HFFc6 (cell line): ENCODE measurements at regions not wholly inside any gene's neighbourhood (a gene's known extent, or its start where the extent isn't known, plus 50 kb on each side); places are given as distances from the start of the nearest gene placed in this dataset.

Experiments used
- DNase-seq: peaks from one replicate; pipeline ENCODE4 v3.0.0-alpha.2; 2018
- H3K27ac Mint-ChIP-seq: 2 replicates; pipeline ENCODE4 v1.8.0; 2020; ENCODE audit warnings: mild to moderate bottlenecking, mixed read lengths
- H3K27me3 Mint-ChIP-seq: 2 replicates; pipeline ENCODE4 v1.8.0; 2021; ENCODE audit warnings: mild to moderate bottlenecking, moderate library complexity, mixed read lengths; ENCODE audit not compliant: insufficient read depth
- H3K36me3 Mint-ChIP-seq: 2 replicates; pipeline ENCODE4 v1.8.0; 2021; ENCODE audit warnings: low read depth, mixed read lengths
- H3K4me1 Mint-ChIP-seq: 2 replicates; pipeline ENCODE4 v1.8.0; 2020; ENCODE audit warnings: low read depth, mixed read lengths
- H3K4me3 Mint-ChIP-seq: 2 replicates; pipeline ENCODE4 v1.8.0; 2020; ENCODE audit warnings: mild to moderate bottlenecking, moderate library complexity, mixed read lengths
- H3K9me3 Mint-ChIP-seq: 2 replicates; pipeline ENCODE4 v1.8.0; 2020; ENCODE audit warnings: mild to moderate bottlenecking, mixed read lengths
- CTCF ChIP-seq: fragments of 200-600 bp; sonication (generic); IDR thresholded peaks from 2 replicates; pipeline ENCODE4 v1.5.0; 2021; ENCODE audit warnings: antibody characterized with exemption, mild to moderate bottlenecking

DNA sequence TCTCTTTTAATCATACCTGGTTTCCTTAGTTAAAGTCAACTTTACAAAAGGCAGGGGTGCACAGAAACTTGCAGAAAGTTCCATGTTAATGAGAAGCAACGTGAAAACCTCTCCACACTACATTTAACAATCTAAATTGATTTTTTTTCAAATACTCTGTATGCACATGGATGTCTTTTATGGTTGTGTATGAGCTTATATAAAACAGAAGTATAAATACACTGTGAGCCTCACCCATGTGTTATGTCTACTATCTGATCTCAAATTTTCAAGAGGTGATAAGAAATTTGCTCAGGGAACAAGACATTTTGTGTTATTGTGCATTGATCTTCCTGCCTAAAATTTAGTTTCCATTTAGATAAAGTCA, 617.6 kb downstream of the ADCYAP1 start:
- no peak for DNase-seq
- H3K27ac Mint-ChIP-seq: no peak overlapping the region
- peaks cover 5% of the 10 kb centered on the region; the same call in 1 of the 2 replicates for H3K36me3 Mint-ChIP-seq
- H3K4me3 Mint-ChIP-seq: no peak overlapping the region
- no peaks in the 10 kb centered on the region for H3K27me3 Mint-ChIP-seq
- H3K9me3 Mint-ChIP-seq: peaks cover 25% of the 10 kb centered on the region
- TF ChIP-seq CTCF: no peak
- H3K4me1 Mint-ChIP-seq: no peaks in the 10 kb centered on the region

GRCh38 chr18:1526991-1527390, 622.3 kb downstream of the ADCYAP1 start:
- no peak for TF ChIP-seq CTCF
- H3K36me3 Mint-ChIP-seq: peaks cover 3% of the 10 kb centered on the region; the same call in 1 of the 2 replicates
- peaks cover 44% of the 10 kb centered on the region for H3K9me3 Mint-ChIP-seq
- no peak for DNase-seq
- H3K4me1 Mint-ChIP-seq: no peaks in the 10 kb centered on the region
- H3K4me3 Mint-ChIP-seq: no peak overlapping the region
- H3K27ac Mint-ChIP-seq: no peak overlapping the region
- H3K27me3 Mint-ChIP-seq: no peaks in the 10 kb centered on the region

- Mint-ChIP-seq H3K9me3 (peaks cover 42% of the 10 kb centered on the region), H3K4me1 (no peaks in the 10 kb centered on the region), H3K27ac (no peak overlapping the region), H3K36me3 (no peaks in the 10 kb centered on the region), H3K27me3 (no peaks in the 10 kb centered on the region), H3K4me3 (no peak overlapping the region)
- DNase-seq: no peak
- no peak for TF ChIP-seq CTCF
Measured at GRCh38 chr18:1527805-1528204, 623.1 kb downstream of the ADCYAP1 start.

DNA sequence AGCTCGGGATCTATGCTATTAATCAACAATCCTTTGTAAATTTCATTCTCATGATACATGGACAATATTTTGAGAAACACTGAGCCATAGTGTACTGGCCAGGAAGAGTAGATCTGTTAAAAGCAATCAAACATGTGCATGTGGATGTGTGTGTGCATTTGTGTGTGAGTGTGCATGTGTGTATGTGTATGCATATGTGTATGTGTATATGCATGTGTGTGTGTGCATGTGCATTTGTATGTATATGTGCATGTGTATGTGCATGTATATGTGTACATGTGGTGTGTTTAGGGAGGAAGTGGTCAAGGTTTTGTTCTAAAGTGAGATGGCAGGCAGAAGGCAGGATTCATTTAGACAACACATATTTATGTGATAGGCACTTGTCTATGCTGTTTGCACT, 623.8 kb downstream of the ADCYAP1 start:
- no peak overlapping the region for H3K27ac Mint-ChIP-seq
- no peak overlapping the region for H3K4me3 Mint-ChIP-seq
- peaks cover 37% of the 10 kb centered on the region for H3K9me3 Mint-ChIP-seq
- DNase-seq: no peak
- H3K4me1 Mint-ChIP-seq: no peaks in the 10 kb centered on the region
- H3K36me3 Mint-ChIP-seq: no peaks in the 10 kb centered on the region
- no peaks in the 10 kb centered on the region for H3K27me3 Mint-ChIP-seq
- TF ChIP-seq CTCF: no peak

- Mint-ChIP-seq H3K27me3 (no peaks in the 10 kb centered on the region), H3K36me3 (no peaks in the 10 kb centered on the region), H3K27ac (no peak overlapping the region), H3K9me3 (peaks cover 37% of the 10 kb centered on the region), H3K4me3 (no peak overlapping the region), H3K4me1 (no peaks in the 10 kb centered on the region)
- no peak for DNase-seq
- TF ChIP-seq CTCF: no peak
Measured at GRCh38 chr18:1528964-1529509, 624.4 kb downstream of the ADCYAP1 start.

DNA sequence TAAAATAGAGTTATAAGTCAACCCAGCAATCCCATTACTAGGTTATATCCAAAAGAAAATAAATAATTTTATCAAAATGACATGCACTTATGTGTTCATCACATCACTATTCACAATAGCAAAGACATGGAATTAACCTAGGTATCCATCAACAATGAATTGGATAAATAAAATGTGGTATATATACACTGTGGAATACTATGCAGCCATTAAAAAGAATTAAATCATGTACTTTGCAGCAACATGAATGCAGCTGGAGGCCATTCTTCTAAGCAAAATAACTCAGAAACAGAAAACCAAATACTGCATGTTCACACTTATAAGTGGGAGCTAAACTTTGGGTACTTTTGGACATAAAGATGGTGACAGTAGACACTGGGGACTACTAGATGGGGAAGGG, 626.0 kb downstream of the ADCYAP1 start:
- DNase-seq: no peak
- Mint-ChIP-seq H3K36me3 (no peaks in the 10 kb centered on the region), H3K4me1 (no peaks in the 10 kb centered on the region), H3K27me3 (no peaks in the 10 kb centered on the region), H3K9me3 (peaks cover 32% of the 10 kb centered on the region), H3K4me3 (no peak overlapping the region), H3K27ac (no peak overlapping the region)
- no peak for TF ChIP-seq CTCF
